Ramos (cell line): ENCODE measurements at regions not wholly inside any gene's neighbourhood (a gene's known extent, or its start where the extent isn't known, plus 50 kb on each side); places are given as distances from the start of the nearest gene placed in this dataset.
"Not testable (repeated sequence)": the region's sequence is repeated elsewhere in the genome, so short reads cannot be mapped to it uniquely, and the experiment has no call there.

Experiments used
- in situ Hi-C: fragments of 300-500 bp; cut with MboI; formaldehyde crosslinking; loops from one replicate; pipeline ENCODE4 v1.14.3; 2022; ENCODE audit warnings: low sequenced_read_pairs; ENCODE audit not compliant: unreplicated experiment

DNA sequence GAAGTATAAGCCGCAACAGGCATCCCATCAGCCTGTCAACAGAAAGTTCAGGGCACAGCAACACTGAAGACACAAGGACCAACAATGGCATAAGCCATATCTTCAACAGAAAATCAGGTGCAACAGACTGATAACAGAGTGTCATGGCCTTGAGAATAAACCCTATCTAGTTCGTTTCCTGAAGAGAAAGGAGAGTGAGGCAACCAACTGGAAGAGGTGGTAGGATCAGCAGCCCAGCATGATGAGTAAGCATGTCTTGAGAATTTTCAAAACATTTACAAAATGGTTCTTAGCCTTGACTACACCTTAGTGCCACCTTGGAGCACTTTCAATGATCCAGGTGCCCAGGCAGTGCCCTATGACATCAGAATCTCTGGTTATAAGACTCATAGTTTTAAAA is 290.2 kb upstream of the SEMA3C start:
- in situ Hi-C loops: no loop called here

DNA sequence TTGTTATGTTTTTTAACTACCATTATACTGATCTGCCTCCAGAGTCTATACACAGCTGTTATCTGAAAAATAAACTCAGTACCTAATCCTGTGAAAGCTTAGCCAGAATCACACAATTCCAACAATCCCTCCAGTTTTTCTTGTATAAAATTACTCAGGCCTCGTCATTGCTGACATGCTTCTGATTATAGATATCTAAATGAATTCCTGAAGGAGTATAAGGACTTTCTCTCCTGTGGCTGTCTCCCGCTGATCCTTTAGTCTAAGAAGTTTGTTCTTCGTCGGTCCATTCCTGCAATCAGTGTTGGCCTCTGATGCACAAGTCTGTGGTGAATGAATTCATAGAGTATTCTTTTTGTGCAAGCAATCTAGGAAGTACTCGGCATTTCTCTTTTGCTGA is 288.9 kb upstream of the SEMA3C start:
- in situ Hi-C loops: no loop called here

DNA sequence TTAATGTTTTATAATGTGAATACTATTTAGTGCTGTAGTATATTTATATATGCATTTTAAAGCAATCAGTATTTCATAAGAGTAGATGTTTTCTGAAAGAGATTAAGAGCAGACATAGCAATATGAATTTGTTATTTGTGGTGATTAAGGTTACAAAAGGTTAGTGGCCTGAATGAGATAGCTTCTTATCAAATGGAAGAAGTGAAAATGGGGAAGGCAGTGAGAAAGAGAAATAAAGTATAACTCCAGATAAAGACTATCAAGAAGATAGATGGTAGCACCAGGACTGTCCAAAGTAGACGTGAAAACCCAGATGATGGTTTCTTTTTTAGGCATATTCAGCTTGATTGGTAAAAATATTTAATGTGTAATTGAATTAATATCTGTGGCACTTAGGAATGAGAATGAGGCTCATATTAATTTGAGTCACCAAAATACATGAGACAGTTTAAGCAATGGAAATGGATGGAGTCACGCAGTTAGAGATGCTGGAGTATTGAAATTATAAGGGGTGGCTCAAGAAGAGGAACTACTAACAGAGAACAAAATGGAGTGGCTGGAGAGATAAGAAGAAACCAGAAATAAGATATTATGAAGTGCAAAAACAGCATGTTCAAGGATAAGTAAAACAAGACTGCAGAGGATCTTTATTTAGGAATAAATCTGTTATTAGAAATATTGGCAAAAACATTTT is 288.0 kb upstream of the SEMA3C start:
- in situ Hi-C loops: no loop called here

DNA sequence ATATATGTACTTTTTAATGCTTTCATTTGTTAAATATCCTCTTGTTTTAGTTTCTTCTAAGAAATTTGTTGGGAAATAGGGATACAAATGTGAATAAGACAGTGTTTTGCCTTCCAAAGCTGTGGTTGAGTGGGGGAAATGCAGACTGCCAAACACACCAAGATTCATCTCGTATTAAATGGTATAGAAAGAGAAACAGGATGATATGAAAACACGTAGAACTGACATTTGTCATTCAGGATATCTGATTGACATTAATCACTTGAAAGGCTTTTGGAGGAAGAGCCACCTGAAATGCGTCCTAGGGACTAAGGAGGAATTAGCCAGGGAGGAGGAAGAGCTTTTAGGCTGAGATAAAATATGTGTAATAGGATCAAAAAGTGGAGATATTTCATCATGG is 287.4 kb upstream of the SEMA3C start:
- in situ Hi-C loops: no loop called here

DNA sequence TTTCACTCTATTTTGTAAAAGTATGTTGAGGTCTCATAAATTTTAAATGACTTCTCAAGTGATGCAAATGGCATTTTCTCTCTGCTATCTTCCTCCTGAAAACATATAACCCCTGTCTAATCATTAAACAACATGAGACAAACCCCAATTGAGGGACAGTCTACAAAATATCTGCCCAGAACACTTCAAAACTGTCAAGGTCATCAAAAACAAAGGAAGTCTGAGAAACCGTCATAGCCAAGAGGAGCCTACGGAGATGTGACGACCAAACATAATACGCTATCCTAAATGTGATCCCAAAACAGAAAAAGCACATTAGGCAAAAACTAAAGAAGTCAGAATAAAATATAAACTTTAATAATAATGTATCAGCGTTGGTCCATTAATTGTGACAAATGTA is 282.3 kb upstream of the SEMA3C start:
- in situ Hi-C loops: no loop called here

DNA sequence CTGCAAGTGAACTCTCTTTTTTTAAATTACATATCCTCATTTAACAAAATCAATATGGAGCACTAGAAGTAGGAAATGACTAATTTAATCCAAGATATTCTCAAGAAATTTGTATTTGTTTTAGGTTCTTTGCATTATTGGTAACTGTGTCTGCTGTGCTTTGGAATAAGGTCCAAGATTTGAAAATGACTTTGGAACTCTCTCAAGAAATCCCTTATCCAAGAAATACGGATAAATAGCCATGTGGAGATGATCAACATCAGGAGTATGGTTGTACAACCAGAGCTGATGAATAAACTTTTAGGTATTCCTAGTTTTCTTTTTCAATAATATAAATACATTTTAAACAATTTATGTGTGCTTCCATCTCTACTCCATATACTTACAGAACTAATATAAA is 279.9 kb upstream of the SEMA3C start:
- in situ Hi-C loops: no loop called here

DNA sequence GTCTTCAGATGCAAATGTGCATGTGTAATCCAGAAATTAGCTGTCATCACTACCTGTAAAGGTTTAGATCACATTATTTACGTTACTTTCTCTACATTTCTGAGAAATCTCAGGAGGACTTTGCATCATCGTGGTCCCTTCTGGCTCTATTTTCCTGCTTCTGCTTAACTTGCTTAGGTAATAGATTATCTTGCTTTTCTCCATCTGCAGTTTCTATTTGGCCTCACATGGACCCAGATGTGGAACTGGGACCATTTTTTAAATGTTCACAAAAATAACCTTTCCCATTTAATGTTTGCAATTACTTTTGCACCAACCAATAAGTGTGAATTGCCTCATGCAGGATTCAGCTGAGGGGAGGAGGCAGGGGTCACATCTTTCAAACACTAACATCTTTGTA is 278.4 kb upstream of the SEMA3C start:
- in situ Hi-C loops: no loop called here

DNA sequence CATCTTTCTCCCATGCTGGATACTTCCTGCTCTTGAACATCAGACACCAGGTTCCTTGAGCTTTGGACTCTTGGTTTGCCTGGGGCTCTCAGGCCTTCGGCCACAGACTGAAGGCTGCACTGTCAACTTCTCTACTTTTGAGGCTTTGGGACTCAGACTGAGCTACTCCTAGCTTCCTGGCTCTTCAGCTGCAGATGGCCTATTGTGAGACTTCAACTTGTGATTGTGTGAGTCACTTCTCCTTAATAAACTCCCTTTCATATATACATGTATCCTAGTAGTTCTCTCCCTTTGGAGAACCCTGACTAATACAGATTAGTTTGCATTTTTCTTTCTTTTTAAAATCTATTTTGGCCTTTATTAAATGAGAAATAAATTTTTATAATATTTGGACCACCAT is 276.2 kb upstream of the SEMA3C start:
- in situ Hi-C loops: no loop called here

DNA sequence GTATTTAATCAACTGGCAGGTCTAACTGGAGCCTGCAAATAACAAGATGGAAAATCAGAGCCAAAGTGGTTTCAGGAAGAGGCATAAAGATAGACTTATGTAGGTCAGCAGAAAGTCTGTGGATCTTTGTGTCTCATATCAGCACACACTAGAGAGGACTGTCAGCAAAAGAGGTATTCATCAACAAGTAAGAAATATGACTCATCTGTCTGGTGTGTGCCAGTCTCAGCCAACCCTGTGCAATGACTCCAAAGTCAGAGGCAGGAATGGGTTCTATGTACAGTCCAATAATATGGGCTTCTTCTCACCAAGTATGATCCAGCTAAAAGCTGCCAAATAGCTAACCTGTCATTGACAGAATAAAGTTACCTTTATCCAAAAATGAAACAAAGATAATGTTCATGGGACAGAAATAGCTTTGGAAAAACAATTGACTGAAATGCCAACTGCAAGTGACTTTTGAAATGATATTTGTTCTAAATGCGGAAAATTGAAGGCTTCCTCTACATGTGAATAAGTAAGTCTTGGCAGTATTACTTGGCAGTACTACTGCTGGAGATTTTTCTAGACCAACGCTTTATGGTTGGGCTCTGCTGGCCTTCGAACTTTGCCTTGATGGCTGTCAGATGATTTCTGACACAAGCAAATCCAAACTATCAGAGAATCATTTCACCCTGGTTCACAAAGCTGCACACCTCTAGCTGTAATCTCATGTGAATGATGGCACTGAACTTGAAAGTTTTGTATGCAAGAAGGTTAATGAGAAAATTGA is 272.3 kb upstream of the SEMA3C start:
- in situ Hi-C loops: no loop called here

DNA sequence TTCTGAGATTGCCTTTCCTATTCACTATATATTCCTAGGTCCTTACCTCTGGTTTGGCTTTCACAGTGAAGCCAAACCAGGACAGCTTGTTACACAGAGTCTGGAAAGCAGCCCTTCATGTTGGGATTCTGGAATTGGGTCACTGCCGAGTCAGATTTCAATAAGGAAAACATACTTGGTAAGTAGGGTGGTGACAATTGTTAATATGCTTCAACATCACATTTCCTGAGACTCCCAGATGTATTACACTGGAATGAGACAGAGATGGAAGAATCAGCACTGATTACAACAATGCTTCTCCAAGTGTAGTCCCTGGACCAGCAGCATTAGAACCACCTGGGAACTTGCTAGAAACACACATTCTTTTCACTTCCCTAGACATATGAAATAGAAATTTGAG is 268.9 kb upstream of the SEMA3C start:
- in situ Hi-C loops: no loop called here

DNA sequence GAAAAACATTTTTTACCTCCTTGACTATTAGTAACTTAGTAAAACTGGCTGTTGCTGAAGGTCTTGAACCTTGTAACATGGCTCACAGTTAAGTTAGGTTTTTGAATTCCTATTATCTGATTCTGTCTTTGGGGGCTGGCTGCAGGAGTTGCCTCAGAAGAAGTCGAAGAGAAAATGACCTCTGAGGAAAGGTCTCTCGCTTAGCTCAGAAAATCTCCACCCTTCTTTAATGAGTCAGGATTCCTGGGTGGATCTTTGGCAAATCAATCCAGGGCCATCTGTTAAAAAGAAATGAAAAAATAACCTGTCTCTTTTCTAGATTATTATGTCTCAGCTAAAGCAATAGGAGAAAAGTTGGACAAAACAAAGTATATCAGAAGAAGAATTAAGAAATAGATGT is 267.8 kb upstream of the SEMA3C start:
- in situ Hi-C loops: no loop called here

DNA sequence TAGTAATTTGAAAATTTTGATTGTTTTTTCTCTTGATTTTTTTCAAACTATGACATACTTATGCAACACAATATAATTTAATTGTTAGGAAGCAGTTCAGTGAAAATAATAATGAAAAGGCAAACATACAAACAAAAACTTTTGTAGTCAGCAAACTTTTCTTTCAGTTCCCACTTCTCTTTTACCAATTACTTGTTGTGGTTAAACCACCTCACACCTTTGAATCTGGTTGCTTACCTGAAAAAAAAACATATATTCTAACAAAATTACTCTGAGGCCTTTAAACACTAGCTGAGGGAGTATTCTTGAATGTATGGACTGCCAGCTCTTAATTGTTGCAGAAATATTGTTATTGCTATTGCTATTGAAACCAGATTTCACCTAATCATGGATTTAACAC is 266.2 kb upstream of the SEMA3C start:
- in situ Hi-C loops: no loop called here

DNA sequence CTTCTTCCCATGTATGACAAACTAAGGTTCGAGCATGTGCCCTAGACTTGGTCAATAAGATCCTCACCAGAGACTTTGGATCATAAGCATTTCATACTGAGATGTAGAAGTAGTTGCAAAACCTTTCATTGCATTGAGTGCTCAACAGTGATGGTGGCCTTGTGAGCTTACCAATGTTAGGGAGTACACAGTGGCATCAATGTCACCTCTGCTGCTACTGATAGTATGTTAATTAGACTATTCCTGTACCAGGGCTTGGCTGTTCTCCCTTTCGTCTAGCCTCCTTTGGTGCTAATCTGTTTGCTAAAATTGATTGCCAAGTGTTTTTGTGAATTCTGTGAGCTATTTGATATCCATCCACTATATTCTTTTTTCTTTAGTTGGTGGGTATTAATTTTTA is 264.5 kb upstream of the SEMA3C start:
- in situ Hi-C loops: no loop called here

DNA sequence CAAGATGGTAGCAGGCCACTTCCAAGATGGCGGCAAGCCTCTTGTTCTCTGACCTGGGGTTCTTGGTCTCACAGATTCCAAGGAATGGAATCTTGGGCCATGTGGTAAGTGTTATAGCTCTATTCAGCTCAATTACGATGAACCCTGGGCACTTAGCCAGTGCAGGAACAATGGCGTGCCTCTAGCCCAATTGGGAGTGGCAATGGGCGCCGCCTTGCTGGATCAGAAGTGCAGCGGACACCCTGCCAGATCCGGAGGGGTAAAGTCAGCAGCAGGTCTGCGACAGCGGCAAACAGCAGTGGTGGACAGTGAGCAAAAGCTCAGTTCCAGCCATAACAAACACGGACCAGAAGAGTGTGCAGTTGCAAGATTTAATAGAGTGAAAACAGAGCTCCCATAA is 263.2 kb upstream of the SEMA3C start:
- in situ Hi-C loops: not testable (repeated sequence)

DNA sequence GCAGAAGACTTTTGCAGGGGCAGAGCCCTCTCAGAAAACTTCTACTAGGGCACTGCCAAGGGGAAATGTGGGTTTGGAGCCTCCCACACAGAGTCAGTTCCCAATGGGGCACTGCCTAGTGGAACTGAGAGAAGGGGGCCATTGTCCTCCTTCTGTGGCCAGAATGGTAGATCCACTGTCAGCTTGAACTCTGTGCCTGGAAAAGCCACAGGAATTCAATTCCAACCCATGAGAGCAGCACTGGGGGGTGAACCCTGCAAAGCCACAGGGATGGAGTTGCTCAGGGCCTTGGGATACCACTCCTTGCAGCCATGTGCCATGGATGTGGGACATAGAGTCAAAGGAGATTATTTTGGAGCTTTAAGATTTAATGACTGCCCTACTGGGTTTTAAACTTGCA is 262.2 kb upstream of the SEMA3C start:
- in situ Hi-C loops: no loop called here

DNA sequence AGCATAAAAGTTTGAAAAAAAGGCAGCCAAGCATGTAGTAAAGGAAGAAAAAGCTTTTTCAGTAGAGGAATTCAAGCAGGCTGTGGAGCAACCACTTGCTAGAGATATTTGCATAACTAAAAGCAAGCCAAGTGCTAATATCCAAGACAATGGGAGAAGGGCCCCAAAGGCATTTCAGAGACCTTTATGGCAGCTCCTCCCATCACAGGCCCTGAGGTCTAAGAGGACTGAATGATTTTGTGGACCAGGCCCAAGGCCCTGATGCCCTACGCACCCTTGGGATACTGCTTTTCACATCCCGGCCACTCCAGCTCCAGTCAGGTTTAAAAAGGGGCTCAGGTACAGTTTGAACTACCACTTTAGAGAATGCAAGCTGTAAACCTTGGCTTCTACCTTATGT is 261.7 kb upstream of the SEMA3C start:
- in situ Hi-C loops: no loop called here

DNA sequence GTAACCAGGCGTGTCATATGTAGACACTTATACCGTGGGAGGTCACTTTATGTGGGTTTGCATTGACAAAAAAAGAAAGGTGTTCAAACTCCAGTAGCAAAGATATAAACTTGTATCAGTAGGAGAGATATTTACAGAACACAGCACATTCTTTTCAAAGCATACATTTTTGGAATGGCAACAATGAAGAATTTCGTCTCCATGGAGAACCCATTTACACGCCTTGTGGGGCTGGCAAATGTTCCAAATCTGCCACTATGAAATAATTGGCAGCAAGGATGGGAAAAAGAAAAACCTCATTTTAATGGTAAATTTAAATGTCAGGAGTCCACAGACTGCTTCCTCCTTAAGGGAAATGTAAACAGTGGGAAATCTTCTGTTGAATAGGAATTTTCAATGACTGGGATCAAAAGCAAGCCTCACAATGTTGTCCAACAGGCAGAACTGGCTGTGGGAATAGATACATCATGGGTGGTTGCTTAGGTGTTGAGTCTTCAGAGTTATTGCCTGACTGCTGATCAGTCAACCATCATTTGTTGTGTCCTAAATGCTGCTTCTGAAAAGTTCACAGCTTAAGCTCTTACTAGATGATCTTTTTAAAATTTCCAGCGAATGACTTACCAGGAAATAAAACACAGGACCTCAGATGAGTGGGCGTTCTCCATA is 256.6 kb upstream of the SEMA3C start:
- in situ Hi-C loops: no loop called here

DNA sequence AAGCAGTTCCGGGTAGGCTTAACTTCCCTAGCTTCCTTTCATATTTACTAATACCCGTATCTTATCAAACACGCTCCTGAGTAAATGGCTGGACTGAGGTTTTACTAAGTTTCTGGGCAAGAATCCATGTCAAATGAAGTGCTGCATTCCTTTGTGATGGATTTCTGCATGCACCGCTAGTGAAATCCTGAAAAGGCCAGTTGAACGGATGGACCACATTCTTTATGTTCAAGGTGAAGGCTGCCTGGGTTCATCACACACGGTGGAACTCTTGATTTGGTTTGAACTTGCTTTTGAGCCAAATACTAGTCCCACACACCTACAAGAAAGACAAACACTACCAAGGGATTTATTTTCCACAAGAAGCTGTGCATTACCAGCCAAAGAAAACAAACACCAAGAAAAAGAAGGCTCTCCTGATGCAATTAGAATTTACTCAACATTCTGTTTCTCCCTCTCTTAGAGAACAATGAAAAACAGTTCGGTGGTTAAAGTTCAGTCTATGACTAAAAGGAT is 255.0 kb upstream of the SEMA3C start:
- in situ Hi-C loops: no loop called here

DNA sequence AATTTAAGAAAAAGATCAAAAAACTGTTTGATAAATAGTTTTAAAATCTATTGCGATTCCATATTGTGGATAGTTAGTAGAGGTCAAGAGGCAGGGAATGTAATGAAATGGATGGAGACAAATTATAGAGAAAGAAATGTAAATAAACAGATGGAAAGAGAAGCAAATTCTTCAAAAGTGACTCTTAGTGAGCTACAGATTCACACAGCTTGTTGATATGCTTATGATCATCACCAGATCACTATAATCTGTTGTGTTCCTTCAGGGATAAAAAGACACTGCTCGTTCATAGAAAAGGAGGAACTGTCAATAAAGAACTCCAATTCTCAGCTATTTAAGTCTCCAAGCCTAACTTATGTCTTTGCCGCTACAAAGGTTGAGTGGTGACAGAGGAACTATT is 251.4 kb upstream of the SEMA3C start:
- in situ Hi-C loops: no loop called here

DNA sequence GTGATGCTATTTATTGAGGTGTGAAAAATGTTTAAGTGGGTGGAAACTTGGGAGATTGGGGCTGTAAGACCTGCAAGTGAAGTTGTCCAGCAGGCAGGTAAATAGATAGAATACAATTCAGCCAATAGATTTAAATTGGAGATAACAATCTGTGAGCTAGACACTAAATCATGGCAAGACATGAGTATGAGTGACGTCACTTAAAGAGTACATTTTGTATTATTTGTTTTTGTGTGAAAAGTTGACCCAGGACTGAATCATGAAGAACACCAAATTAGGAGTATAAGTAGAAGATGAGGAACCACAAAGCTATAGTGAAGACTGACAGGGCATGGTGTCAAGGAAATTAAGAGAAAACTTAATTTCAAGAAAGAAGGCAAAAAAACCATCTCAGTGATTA is 249.1 kb upstream of the SEMA3C start:
- in situ Hi-C loops: no loop called here

DNA sequence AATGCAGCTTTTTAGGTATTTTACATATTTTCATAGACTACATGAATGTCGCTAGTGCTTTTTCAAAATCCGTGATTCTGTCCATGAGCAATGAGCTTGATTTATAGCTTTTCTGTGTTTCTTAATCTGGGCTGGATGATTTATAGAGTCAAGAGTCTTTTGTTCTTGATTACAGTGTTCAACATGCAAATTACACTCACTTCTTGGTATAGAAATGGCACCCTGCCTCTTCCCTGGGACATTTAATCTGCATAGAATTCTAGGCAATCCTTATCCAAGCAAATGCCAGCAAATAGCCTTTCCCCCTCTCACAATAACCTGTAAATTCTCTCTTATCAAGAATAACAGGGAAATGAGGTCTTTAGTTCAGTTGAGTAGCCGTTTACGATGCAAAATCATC is 246.2 kb upstream of the SEMA3C start:
- in situ Hi-C loops: no loop called here
